ENCODE measurements at regions not wholly inside any gene's neighbourhood (a gene's known extent, or its start where the extent isn't known, plus 50 kb on each side); places are given as distances from the start of the nearest gene placed in this dataset.
A peak's percentile ranks its signal among the peaks of the same experiment; 100 is the strongest.

DNA sequence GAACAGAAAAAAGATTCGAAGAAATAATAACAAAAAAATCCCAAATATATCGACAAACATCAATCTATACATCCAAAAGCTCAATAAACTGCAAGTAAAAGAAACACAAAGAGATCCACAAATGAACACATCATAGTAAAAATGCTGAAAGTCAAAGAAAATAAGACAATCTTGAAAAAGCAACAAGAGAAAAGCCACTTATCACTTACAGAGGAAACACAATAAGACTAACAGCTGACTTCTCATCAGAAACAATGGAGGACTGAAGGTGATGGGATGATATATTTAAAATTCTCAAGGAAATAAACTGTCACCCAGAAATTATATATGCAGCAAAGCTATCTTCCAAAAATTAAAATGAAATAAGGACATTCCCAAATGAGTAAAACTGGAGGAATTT, 140.3 kb downstream of the NDUFA10 start:
- intact Hi-C loops (cut with DNase I) = loop anchor here (5.0 kb wide), 1 partner anchor 848 kb away; no protein-coding TSS in a partner anchor
- DNase-seq (ENCODE audit: missing footprints) (no peak), ATAC-seq (no peak)

DNA sequence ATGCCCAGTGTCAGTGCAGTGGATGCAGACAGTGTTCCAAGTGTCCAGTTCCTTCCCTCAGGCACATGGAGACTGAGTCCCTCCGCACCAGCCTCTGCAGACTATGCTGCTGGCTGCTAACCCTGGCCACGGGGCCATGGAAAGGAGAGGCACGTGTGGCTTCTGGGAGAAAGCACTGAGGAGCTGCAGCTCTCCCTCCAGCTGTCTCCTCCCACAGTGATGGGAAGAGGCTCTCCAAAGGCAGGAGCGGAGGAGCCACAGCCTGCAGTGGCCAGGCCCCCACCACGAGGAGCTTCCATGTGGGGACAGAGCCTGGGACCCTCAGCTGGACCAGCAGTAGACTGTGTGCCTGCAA, 141.1 kb downstream of the NDUFA10 start:
- intact Hi-C loops (cut with DNase I) = loop anchor here (5.0 kb wide), 1 partner anchor 847 kb away; no protein-coding TSS in a partner anchor
- no peak for ATAC-seq
- DNase-seq (ENCODE audit: missing footprints) = no peak

DNA sequence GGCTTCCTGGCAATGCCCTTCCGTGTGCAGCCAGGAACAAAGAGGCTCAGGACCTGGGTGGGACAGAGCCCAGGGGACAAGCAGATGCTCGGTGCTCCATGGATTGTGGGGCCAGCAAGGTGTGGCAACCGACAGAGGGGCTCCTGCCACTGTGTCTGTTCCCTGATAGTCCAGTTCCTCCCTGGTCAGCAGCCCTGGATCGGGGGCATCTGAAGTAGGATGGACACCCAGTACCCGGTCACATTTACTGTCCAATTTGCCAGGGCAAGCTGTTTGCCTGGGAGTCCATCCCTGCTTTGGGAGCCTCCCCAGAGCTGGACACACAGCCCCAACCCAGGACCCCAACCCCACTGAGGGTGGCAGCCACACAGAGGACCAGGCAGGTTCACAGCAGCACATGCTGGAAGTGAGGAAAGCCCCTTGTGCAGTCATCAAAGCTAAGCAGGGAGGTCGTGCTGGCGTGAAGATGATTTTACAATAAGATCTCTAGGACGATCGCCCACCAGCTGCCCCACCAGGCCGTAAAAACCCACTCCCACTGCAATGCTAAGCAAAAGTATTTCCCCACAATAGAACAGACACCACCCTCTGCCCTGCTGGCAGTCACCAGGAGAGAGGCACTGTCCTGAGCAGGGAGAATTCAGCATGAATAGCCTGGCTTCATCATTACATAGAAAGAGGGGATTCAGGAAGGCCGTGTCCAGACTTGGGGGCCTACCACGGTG, 141.7 kb downstream of the NDUFA10 start:
- no peak for ATAC-seq
- intact Hi-C loops (cut with DNase I) = loop anchor here (5.0 kb wide), 1 partner anchor 846 kb away; no protein-coding TSS in a partner anchor
- peak; percentile 33 for DNase-seq (ENCODE audit: missing footprints)

DNA sequence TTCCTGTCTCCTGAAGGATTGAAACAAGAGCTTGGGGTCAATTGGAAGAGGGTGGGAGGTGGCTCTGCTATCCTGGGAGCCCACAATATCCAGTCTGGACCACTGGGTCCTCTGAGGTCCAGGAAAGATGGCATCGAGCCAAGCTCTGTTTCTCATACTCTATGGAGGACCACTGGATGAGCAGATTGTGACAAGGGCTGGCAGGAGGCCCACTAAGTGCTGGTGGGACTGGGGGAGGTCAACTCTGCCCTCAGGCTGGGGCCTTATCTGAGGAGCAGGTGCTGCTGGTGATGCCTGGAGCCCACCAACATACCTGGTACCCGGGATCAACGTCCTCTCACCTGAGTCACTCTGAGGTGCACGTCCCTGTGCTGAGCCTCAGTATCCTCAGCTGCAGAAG, 142.4 kb downstream of the NDUFA10 start:
- DNase-seq (ENCODE audit: missing footprints) (no peak), ATAC-seq (no peak)
- intact Hi-C loops (cut with DNase I) = loop anchor here (5.0 kb wide), 1 partner anchor 845 kb away; no protein-coding TSS in a partner anchor

DNA sequence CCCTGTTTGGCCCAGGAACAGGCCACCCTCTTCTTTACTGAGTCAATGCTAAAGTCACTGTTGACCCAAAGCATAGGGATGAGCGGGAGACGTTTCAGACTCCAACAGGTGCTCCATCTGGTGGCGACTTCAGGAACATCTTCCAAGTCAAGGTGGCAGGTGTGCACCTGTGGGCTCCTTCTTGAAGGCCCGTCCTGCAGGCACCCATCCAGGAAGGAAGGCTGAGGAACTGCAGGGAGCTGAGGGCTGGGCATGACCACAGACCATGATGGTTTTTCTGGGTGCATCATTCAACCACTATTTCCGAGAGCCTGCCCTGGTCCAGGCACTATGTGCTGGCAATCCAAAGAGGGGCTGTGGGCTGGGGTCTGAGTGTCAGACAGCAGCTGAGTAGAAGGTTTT, 142.8 kb downstream of the NDUFA10 start:
- no peak for ATAC-seq
- intact Hi-C loops (cut with DNase I) = loop anchor here (5.0 kb wide), 1 partner anchor 845 kb away; no protein-coding TSS in a partner anchor
- DNase-seq (ENCODE audit: missing footprints) = peak; percentile 43

DNA sequence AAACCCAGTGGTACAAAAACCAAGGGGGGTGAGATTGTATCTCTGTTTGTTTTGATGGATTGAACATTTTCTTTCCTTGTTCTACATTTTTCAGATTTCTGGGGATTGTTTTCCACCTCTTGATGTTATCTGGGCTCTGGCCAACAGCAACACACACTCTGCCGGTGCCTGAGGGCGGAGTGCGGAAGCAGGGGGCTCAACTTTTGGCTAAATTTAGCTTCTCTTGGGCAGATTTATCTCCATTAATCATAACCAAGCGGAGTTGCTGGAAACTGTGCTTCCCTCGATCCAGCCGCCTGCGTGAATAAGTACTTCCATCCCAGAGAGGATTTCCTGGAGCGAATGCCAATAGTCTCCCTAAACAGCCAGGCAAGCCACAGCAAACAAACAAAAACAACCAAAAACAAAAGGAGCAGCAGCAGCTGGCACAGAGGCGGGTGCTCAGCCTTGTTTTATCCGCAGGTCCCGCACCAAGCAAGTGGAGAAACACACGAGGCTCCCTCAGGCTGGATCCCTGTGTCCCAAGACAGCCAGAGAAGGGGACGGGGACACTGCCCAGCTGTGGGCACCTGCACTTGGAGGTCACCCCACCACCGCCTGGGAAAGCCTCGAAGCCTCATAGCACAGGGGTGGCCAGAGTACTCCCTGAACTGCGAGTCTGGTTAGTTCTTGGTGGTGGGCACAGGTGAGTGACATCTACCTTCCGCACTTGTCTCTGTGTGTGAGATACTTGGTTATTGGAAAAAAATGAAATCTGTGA, 143.4 kb downstream of the NDUFA10 start:
- no peak for ATAC-seq
- intact Hi-C loops (cut with DNase I) = loop anchor here (5.0 kb wide), 1 partner anchor 844 kb away; no protein-coding TSS in a partner anchor
- peak; percentile 45 for DNase-seq (ENCODE audit: missing footprints)

DNA sequence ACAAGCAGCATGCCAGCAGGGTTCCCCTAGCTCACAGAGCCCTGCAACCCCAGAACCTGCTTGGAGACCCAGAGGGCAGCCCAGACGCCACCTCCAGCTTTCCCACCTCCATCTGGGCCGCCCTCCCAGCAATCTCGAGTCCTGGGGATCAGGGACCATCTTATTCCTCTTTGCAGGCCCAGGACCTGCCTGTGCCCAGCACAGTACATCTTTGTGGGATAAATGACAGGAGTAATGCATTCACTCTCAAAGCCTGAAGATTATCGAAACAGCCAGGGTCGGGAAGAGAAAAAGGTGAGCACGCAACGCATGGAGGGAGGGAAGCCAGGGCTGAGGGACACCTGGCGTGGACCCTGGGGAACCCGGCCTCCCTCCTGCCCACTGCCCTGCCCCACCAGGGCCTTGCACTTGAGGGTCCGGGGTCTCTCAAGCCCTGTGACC, 144.1 kb downstream of the NDUFA10 start:
- intact Hi-C loops (cut with DNase I) = loop anchor here (5.0 kb wide), 1 partner anchor 844 kb away; no protein-coding TSS in a partner anchor
- ATAC-seq = no peak
- DNase-seq (ENCODE audit: missing footprints) = peak; percentile 26

DNA sequence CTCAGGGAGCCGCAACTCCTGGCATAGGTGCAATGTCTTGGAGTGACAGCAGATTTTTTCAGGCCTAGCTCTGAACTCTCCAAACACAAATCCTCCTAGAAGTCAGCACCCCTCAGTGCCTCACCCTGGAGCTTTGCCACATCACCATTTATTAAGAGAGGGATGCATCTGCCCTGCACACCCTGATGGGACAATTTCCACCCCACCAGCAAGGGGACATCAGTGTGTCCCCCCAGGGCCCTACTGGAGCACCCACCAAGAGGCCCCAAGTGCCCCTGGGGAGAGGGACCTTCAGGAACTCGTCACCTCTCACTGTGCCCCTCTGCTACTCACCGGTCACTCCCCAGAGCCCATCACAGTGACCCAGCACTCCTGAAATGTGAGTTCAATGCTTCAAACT, 144.7 kb downstream of the NDUFA10 start:
- ATAC-seq = no peak
- intact Hi-C loops (cut with DNase I) = loop anchor here (5.0 kb wide), 1 partner anchor 843 kb away; no protein-coding TSS in a partner anchor
- peak; percentile 25 for DNase-seq (ENCODE audit: missing footprints)

DNA sequence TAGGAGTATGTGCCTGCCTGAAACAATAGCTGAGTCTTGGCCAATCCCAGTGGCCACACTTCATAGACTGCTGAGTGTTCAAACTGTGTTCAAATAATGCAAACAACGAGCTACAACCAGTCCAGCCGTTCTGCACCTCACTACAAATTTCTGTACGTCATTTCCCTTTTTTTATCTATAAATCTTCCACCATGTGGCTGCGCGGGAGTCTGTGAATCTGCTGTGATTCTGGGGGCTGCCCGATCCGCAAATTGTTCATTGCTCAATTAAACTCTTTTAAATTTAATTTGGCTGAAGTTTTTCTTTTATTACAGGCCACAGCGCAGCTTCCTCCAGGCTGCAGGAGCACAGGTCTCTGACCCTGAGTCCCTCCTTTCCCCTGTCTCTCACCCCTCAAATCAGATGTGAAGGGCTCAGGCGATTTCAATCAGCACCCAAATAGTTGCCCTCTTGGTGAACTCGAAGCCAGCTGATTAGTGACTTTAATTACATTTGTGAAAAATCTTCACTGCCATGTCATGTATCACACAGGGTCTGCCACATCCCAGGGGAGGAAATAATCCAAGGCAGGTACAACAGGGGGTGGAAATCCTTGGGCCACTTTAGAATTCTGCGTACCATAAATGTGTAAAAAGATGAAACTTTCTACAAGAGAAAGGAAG, 145.6 kb downstream of the NDUFA10 start:
- intact Hi-C loops (cut with DNase I) = loop anchor here (5.0 kb wide), 1 partner anchor 842 kb away; no protein-coding TSS in a partner anchor
- no peak for ATAC-seq
- DNase-seq (ENCODE audit: missing footprints) = no peak

DNA sequence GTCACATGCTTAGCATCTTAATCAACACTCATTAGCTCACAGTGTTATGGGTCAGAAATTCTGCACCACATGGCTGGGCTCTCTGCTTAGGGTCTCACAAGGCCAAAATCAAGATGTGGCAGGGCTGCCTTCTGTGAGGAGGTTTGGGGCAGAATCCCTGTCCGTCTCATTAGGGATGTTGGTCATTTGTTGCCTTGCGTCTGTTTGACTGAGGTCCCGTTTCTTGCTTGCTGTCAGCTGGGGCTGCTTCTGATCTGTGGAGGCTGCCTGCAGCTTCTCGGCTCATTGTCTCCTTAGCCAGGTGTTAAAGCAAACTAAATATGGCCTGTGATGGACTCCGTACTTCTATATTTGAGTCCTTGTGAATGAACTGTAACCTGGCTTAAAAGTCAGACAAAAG, 146.5 kb downstream of the NDUFA10 start:
- ATAC-seq = no peak
- intact Hi-C loops (cut with DNase I) = no loop called here
- DNase-seq (ENCODE audit: missing footprints) = no peak

DNA sequence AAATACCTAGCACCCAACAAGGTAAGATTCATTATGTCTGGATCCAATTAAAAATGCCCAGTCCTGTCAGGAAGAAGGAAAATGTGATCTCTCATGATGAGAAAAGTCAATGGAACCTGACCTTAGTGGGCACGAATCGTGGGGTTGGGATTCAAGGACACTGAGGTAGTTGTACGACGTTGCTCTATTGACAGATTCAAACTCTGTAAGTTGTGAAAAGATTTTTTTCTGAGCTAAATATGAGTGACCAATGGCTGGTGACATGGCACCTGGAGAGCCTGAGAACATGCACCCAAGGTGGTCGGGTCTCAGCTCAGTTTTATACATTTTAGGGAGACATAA, 148.2 kb downstream of the NDUFA10 start:
- intact Hi-C loops (cut with DNase I) = no loop called here
- no peak for DNase-seq (ENCODE audit: missing footprints)
- no peak for ATAC-seq

DNA sequence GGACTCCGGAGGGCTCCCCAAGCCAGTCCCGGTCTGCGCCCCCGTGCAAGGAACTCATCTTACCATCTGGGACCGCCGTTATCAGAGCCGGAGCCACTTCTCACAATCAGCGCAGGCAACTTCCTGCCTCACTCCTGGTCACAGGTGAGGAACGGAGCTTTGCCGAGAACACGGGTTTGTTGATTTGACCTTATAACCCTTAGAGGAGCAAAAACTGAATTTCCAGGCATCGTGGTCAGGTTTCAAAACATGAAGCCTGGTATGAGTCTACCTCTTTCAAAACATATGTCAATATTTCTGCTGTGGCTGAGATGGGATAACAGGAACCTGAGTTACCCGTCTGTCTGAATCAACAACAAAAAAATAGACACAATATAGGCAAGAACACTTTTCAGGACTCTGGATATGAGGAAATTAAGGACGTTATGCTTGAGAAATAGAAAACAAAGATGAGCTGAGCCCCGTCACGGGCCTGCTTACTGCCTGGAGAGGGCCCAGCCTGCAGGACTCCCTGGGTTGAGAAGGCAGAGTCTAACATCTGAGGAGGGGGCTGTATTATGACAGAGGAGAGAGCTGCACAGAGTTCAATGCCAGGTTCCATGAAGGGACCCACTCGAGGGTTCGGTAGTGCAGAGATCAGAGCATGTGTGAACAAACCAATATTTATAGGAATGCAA, 148.7 kb downstream of the NDUFA10 start:
- intact Hi-C loops (cut with DNase I) = no loop called here
- ATAC-seq (no peak), DNase-seq (ENCODE audit: missing footprints) (peak; percentile 45)

DNA sequence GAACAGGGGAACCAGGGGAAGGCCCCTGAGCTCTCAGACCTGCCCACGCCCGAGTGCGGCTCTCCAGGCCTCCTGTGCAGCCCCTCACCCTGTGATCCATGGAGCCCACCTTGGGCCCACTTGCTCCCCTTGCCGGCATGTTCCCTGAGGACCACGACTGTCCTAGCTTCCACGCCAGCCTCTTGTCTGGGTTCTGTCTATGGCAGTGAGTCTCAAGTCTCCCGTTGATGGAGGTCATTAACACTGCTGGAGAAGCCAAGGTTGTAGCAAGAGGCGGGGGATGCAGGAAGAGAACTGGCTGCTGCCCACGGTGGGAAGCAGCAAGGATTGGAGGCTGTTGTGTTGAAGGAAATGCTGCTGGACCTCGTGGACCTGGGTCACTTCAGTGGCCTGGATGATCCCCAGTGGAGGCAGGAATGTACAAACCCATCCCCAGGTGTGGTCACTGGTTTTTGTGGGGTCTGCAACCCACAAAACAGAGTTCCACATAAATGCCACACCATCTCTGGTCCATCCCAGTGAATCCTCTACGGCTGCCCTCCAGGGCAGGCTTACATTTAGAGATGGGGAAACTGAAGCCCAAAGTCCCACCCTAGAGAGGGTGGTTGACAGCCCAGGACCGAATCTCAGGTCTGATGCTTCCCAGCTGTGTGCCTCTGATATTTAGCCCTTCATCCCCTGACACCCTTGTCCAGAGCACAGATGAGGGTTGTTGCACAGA, 150.3 kb downstream of the NDUFA10 start:
- ATAC-seq = no peak
- intact Hi-C loops (cut with DNase I) = no loop called here

DNA sequence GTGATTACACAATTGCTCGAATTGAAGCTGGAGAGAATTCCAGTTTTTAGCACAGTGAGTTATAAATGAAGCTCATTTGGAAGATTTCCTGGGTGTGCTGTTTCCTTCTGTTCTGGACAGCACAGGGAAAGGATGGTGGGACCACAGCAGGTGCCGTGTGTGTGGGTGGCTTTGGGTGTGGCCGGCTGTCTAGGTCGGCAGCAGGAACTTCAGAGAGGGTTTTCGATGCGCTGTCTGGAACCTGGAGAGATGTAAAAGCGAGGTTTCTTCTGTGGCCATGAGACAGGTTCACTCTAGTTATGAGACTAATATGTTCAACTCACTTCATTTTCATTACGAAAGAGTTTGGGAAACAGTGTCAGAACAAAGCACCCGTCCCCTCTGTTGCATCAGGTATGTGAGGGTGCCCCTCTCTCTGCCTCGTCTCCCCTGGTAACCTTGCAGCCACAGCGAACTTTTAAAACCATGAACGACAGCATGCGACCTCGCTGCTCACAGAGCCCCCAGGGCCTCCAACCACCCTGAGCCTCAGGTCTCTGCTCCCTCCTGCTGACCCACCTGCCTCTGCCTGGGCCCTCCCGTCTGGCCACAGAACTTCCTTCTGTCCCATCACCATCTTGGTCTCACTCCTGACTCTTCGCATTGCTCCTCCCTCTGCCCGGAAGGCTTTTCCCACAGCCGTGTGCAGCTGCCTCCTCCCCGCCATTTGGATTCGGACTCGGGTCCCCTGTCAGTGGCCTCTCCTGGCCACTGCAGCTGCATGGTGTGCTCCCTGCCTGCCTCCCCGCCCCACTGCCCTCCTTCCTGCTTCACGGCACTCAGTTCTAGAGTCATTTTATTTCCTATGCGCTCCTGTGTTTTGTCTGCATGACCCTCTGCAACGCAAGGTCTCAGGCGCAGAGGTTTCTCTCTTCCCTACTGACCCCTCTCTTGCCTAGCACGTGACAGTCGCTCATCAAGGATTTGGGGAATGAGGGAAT, 151.2 kb downstream of the NDUFA10 start:
- intact Hi-C loops (cut with DNase I) = no loop called here
- DNase-seq (ENCODE audit: missing footprints) = peak; percentile 44
- ATAC-seq = peak; percentile 26

More for the DNA sequence above, 150.3 kb downstream of the NDUFA10 start:
- DNase-seq (ENCODE audit: missing footprints) = peak; percentile 28

DNA sequence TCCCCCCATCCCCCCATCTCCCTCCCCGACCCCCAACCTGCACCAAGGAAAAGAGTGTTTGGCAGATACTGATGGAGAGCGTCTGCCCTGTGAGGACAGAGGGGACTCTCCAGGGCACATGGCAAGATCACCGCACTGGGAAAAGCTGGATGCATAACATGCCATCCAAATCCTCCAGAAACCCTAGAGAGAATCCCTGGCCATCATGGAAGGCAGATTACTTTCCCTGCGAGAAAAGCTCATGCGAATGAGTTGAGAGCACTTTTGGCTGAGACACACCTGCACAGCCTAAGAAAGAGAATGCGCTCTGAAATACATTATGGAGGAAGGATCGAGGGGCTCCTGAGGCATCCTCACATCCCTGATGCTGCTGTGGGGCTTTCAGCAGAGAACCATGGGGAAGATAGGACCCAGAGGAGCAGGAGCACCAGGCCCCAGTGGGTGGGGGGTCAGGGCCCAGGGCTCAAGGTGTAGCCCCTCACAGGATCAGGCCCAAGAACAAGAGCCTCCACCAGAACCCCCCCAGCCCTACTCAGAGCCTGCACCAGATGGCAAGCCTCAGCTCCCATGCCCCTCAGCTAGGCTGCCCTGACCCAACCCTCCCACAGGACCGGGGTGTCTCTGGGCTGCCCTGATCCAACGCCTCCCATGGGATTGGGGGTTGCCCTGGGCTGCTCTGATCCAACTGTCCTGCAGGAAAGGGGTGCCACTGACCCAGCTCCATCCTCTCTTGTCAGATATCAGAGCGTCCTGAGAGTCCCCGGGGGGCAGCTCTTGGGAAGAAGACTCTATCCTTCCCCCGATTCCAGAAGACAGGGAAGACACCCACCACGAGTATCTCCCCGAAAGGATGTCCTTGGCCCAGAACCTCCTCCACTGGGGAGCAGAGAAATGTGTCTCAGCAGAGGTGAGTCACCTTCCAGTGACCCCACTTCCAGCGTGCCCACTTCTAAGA, 153.4 kb downstream of the NDUFA10 start:
- intact Hi-C loops (cut with DNase I) = no loop called here
- ATAC-seq = no peak
- peak; percentile 17 for DNase-seq (ENCODE audit: missing footprints)

DNA sequence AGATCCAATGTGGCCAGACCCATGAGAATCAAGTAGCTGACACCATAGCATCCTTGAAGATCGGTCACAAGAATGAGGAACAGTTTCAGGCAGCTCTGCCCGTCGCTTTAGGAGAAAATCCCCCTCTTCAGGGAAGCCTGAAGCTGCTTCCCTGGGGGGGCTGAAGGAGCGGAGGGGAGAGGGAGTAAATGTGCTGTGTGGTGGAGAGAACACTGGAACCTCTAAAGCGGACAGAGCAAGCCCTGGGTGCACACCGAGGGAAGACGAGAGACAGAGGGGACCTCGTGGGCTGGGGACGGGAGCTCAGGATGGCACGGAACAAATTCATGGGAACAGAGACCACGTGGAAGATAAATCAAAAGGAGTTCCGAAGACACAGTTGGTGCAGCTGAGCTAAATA, 154.3 kb downstream of the NDUFA10 start:
- intact Hi-C loops (cut with DNase I) = no loop called here
- no peak for ATAC-seq
- DNase-seq (ENCODE audit: missing footprints) = no peak

Data from Right ventricle myocardium inferior (tissue), 1 donor.